NCI-H82 treated with DMSO at 0.1 percent for 48 hours (cell line): ENCODE measurements at regions not wholly inside any gene's neighbourhood (a gene's known extent, or its start where the extent isn't known, plus 50 kb on each side); places are given as distances from the start of the nearest gene placed in this dataset.
"Not testable (repeated sequence)": the region's sequence is repeated elsewhere in the genome, so short reads cannot be mapped to it uniquely, and the experiment has no call there.

ENCODE experiments used
- DNase-seq: peaks from one replicate; lab custom pipeline; 2025; ENCODE audit not compliant: unreplicated experiment; lab: John Stamatoyannopoulos, UW

DNA sequence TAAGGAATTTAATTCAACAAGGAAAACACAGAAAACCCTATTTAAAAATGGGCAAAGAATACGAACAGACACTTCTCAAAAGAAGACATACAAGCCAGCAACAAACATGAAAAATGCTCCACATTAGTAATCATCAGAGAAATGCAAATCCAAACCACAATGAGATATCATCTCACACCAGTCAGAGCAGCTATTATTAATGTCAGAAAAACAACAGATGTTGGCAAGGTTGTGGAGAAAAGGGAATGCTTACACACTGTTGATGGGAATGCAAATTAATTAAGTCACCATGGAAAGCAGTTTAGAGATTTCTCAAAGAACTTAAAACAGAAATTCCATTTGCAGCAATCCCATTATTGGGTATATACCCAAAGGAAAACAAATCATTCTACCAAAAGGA, 55.2 kb downstream of the GCC1 start:
- no peak for DNase-seq

DNA sequence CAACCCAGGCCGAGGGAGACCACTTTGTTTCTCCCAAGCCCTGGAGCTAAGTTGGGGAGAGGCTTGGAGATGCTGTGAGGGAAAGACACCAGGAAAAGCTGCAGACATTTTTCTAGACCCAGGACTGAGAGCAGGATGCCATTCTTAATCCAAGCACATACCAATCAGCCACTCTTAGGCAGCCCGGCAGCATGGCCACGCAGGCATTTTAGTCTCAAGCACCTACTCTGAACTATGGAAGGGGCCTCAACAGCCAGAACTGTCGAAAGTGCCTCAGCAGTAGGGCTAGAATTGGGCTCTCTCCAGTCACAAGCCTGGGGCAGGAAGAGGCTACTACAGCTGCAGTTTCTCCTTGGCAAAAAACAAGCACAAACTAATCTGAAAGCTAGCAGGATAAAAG, 57.8 kb downstream of the GCC1 start:
- DNase-seq: no peak

DNA sequence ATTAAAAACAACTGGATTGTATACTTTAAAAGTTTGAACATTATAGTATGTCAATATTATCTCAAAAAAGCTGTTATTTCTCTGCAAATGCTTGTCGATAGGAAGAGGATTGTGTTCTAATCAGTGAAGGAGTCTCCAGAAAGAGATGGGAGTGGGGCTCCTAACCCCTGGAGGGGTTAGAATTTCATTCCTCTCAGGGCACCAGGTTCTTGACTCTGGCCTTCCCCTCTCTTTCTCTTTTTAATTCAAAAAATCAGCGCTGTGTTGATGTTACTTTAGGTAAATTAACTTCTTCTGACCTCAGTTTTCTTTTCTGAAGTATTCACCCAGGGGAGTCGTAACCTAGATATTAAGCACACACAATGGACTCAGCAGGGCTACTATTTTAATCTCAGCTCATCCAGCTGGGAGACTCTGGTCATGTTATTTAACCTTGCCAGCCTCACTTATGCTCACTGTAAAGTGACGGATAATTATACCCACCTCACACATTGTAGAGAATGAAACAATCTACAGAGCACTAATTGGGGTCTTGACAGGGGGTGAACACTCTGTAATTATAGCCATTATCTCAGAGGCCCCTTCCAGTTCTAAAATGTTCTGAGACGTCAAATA, 59.4 kb downstream of the GCC1 start:
- no peak for DNase-seq

DNA sequence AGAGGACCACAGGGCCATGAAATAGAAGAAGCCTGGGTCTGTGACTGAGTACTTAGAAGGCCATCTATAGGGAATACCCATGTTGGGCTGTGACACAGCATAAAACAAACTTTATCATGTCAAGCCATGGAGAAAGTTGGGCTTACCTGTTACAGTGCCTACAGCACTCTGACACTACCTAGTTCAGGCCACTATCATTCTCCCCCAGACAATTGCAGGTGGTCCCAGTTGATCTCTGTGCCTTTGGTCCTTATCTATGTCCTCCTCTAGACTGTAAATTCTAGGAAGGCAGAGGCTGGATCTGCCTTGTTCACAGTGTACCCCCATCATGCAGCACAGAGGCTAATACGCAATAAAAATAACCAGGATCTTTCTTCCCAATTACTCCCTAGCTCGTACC, 69.1 kb downstream of the GCC1 start:
- DNase-seq: no peak

DNA sequence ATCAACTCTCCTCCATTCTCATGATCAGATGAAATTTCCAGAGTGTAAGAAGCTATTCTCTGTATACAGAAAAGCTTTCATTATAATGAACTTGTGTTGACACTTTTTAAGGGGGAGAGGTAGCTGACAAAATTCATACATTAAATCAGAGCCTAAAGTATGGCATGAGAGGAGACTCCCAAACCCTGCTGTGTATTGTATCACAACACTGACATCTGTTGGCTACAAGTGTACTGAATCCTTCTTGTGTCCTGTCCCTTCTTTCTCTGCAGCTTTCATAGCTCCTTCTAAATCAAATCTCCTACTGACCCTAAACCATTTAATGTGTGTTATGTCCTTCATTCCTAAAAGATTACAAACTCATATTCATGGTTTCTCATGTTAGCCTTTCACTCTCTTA, 70.9 kb downstream of the GCC1 start:
- DNase-seq: peak; percentile 27

DNA sequence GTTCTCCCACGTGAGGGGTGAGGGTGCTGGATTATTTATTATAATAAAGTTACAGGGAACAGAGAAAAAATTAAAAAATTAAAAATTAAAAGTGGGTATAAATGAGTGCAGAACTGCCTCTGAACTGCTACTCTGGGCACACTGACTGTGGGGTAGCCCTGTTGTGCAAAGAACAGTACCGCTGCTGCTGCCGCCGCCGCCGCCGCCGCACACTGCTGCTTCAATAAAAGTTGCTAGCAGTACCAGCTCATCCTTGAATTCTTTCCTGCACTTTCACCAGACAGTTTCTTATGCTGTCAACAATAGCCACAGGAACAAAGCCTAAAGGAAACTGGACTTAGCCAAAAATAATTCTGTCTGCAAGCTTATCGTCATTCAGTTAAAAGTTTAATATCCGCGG, 72.1 kb downstream of the GCC1 start:
- no peak for DNase-seq

DNA sequence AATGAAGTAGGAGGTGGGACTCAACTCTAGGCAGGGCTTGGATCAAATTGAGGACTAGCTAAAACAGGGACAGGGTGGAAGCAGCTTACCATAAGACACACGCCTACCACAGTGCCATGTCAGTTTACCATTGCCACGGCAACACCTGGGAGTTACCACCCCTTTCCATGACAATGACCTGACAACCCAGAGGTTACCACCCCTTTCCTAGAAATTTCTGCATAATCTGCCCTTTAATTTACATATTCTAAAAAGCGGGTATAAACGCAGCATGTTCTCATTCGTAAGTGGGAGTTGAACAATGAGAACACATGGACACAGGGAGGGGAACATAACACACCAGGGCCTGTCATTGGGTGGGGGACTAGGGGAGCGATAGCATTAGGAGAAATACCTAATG, 72.7 kb downstream of the GCC1 start:
- DNase-seq: no peak

DNA sequence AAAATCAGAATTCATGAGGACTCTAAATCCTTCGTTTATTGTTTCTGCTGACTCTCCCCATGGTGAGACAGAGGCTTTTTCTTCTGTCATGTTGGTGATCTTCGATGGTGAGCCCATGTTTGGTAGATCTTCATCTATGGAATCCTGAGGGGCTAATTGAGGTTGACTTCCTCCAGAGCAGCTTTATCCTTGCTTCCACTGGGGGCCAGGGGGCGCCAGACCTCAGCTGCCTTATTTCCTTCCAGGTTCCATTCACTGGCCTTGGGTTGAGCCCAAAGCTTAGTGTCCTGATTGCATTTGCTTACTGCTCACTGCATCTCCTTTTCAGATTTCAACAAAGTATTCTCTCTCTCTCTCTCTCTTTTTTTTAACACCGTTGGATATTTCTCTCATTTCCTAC, 80.7 kb downstream of the GCC1 start:
- DNase-seq: no peak

DNA sequence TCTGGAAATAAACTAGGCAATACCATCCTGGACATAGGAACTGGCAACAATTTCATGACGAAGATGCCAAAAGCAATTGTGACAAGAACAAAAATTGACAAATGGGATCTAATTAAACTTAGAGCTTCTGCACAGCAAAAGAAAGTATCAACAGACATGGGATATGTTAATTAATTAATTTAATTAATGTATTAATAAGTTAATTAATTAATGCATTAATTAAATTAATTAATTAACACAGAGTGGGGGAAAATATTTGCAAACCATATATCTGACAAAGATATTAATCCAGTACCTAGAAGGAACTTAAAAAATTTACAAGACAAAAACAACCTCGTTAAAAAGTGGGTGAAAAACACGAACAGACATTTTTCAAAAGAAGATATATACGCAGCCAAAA, 83.6 kb downstream of the GCC1 start:
- DNase-seq: no peak

DNA sequence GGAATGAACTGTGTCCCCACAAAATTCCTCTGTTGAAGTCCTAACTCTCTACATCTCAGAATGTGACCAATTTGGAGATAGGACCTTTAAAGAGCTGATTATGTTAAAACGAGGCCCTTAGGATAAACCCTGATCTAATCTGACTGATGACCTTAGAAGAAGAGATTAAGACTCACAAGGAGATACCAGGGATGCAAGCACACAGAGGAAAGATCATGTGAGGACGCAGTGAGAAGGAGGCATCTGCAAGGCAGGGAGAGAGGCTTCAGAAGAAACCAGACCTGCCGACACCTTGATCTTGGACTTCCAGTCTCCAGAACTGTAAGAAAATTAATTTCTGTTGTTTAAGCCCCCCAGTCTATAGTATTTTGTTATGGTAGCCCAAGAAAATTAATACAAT, 94.9 kb upstream of the ZNF800 start:
- DNase-seq: peak; percentile 69

DNA sequence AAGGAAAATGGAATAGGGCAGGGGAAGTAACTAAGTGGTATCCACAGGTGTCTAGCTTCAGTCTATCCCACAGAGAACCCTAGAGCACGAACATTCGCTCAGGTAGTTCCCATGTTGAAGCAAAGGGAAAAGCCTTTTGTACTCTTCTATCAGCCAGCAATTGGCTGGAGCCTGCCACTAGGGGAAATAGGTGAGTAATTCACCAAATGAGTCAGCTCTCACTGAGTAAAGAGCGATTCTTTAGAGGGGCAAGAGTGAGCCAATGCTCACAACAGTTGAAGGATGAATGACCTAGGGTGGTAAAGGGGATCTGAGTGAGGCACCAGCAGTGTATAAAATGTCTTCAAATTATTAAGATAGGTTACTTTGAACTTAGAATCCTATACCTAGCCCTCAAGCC, 94.1 kb upstream of the ZNF800 start:
- DNase-seq: no peak

DNA sequence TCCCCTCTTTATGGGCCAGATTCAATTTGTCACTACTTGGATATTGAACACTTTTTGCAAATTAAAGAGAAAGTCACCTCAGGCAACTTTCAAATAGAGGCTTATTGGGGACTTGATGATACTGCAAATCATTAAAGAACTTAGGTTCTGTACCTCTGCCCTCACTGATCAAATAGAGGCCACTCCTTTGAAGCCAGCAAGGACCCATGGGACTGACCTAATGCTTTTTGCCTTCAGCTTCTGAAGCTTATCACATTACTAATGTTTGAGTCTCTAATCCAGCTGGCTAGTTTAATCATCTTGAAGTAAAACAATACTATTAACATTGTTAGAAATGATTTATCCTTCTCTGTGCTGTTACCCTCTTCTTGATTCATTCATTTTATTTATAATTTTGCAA, 93.0 kb upstream of the ZNF800 start:
- peak; percentile 41 for DNase-seq

DNA sequence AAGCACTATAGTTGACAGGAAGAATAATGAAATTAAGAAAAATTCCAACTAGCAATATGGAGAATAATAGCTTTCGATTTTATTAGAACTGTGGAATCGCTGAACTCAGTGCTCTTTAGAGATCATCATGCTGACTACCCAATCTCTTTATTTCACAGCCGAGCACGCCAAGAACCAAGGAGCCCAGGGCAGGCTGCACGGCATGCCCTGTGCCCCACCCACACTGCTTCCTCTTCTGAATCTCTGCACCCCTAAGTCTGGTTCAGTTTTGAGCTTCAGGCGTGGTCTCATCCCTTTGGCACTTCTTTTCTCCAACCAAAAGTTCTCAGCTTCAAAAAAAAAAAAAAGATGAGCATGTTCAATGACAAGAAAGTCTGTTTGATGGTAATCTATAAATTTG, 92.4 kb upstream of the ZNF800 start:
- DNase-seq: no peak

DNA sequence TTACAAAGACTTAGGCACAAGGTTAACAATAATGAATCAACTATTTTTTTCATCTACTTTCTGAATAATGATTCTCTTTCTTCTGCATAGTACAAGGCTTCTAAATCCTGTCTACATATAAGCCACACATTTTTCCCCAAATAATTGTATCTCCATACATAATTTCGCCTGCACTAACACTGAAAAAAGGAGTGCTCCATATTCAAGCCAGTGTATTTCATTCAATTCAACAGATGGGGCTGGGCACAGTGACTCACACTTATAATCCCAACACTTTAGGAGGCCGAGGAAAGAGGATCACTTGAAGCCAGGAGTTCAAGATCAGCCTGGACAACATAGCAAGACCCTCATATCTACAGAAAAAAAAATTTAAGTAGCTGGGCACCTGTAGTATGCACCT, 86.0 kb upstream of the ZNF800 start:
- no peak for DNase-seq

DNA sequence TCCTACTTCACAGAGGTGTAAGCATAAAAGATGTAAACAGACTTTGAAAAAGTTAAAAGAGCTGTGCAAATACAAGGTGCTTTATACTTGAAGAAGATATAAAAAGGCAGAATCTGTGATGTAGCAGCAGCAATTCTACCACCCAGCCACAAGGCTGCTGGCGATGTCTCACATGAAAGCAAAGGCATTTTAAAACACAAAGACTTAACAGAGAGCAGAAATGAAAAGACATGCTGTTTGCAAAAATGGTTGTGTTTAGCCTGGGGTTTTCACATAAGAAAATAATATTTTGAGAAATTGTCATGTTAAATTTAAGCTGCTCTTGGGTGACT, 85.5 kb upstream of the ZNF800 start:
- no peak for DNase-seq

DNA sequence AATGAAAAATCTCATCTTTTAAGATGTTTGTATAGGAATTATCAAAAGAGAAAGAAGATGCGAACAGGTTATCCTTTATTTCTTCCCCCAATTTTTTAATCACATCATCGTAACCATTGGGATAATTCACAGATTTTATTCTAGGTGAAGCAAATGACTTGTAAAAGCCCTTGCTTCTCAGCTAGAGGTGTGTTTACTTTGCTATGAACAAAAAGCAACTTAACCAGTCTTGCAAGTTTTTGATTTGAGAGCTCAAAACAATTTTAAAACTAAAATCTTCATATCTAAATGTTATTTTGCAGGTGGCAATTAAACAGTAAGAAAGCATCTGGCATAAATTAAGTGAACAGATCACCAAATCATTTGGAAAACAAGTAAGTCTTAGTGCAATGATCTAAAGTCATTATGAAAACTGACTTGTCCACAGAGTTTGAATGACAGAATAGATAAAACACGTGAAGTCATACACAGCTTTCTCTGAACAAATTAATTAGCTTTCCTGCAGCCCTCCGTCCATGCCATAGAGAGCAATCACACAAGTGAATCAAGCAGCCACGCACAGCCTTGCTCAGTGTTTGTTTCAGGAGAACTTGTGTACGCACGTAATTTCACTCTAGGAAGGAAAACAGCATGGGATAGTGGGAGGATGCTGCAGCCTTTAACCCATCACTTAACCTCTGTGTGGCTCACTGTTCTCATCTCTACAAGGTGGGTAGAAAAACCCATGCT, 85.0 kb upstream of the ZNF800 start:
- no peak for DNase-seq

DNA sequence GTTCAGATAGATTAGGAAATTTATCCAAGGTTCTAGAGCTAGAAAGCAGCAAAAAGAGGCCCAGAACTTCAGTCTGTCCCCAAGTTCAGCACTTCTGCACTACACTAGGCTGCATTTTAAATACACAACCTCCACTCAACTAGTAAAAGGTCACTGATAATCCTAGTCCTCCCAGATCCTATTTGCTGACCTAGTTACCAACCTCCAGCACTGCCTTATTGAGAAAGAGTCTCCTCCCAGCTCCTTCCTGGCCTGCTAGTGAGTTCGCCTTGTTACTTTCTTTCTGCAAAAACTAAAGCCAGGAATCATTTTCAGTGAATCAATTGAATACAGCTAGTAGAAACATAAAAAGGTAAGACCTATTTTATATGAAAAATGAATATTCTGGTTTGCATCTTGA, 84.1 kb upstream of the ZNF800 start:
- DNase-seq: no peak

DNA sequence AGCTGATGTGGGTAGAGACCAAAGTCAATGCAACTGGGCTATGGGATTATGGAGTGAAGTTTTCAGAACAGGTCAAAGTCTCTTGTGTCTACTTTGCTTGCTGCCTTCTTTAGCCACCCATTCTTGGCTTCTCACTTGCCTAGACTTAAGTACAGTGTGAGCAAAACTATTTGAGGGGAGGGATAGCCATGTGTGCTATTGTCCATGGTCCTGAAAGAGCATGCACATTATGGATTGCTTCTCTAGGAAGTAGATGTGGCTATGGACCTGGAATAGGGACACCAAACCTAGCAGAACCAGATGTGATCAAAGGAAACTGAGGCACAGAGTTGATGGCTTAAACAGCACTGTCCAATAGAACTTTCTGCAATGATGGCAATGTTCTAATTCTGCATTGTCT, 81.9 kb upstream of the ZNF800 start:
- DNase-seq: no peak

DNA sequence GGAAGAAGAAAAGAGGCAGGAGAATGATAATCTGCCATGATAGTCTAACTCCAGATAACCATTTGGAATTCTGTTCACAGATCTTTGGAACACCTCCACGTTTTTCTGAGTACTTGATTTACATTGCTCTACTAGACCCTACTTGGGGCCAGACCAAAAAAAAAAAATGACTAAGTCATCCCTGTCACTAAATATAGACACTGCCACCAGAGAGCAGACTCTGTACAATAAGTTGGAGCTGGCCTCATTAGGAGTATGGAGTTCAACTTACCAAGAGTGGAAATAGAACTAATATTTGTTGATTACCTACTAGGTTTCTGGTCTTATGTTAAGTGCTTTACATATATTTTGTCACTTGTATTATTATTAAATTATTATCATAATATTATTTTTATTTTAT, 80.9 kb upstream of the ZNF800 start:
- DNase-seq: no peak

DNA sequence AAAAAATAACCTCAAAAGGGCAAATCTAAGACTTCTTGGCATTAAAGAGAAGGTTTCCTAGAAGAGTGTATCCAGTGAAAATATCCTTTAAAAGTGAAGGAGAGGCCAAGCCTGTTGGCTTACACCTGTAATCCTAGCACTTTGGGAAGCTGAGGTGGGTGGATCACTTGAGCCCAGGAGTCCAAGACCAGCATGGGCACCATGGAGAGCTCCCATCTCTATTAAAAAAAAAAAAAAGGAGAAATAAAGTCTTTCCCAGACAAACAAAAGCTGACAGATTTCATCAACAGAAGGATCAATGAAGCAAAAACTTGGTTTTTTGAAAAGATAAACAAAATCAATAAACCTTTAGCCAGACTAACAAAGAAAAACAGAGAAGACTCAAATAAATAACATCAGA, 67.6 kb upstream of the ZNF800 start:
- DNase-seq: no peak

DNA sequence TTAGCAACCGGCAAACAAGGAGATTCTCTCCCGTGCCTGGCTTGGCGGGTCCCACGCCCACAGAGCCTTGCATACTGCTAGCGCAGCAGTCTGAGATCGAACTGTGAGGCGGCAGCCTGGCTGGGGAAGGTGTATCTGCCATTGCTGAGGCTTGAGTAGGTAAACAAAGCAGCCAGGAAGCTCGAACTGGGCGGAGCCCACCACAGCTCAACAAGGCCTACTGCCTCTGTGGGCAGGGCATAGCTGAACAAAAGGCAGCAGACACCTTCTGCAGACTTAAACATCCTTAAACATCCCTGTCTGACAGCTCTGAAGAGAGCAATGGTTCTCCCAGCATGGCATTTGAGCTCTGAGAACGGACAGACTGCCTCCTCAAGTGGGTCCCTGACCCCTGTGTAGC, 58.8 kb upstream of the ZNF800 start:
- not testable (repeated sequence) for DNase-seq

DNA sequence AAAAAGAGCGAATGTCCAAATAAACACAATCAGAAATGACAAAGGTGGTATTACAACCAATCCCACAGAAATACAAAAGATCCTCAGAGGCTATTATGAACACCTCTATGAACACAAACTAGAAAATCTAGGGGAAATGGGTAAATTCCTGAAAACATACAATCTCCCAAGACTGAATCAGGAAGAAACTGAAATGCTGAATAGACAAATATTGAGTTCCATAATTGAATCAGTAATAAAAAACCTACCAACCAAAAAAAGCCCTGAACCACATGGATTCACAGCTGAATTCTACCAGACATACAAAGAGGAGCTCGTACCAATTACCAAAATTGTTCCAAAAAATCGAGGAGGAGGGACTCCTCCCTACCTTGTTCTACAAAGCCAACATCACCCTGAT, 56.1 kb upstream of the ZNF800 start:
- no peak for DNase-seq

DNA sequence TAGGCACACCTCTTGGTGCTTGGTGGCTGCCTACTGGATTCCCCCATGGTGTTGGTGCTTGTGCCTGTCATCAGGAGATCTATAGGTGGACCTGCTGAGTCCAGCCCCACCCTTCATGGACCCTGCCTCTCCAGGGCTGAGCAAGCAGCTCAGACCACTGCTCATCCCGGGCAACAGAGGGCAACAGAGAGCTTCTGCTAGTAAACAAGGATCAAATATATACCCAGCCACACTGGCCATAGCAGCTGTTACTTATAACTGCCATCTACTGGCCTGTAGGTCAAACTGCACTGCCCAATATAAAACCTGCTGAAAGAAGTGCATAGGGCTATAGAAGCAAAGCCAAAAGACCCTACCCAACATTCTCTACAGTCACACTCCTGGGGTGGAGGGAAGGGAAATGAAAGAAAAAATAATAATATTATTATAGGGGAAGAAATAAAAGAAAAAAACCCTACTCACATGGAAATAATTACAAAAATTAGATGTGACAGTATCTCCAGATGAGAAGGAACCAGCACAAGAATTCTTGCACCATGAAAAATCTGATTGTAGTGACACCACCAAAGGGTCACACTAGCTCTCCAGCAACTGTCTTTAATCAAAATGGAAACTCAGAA, 54.9 kb upstream of the ZNF800 start:
- DNase-seq: peak; percentile 67
